ENCODE measurements at regions not wholly inside any gene's neighbourhood (a gene's known extent, or its start where the extent isn't known, plus 50 kb on each side); places are given as distances from the start of the nearest gene placed in this dataset.

- no CpG with 5 or more reads among the region's 2 CpGs for WGBS (ENCODE audit: insufficient coverage)
These were observed 771.0 kb downstream of the EFNB2 start for GRCh38 chr13:105764486-105764885.

GRCh38 chr13:105763851-105764250, 771.6 kb downstream of the EFNB2 start:
- Histone ChIP-seq H3K4me3 (ENCODE audit: low read depth, low read length) (no peak overlapping the region), H3K27ac (ENCODE audit: low read depth, low read length) (no peak overlapping the region), H3K36me3 (ENCODE audit: control insufficient read depth, insufficient read depth, low read length) (no peaks in the 10 kb centered on the region), H3K27me3 (ENCODE audit: control insufficient read depth, insufficient read depth, low read length) (no peaks in the 10 kb centered on the region), H3K4me1 (ENCODE audit: control insufficient read depth, insufficient read depth, low read length) (no peaks in the 10 kb centered on the region), H3K9me3 (ENCODE audit: control insufficient read depth, insufficient read depth, low read length) (no peaks in the 10 kb centered on the region)
- no peak for DNase-seq (ENCODE audit: low read depth in 4 of 6, low spot score in 6 of 6)
- 89% methylated on average over 1 of the region's 2 CpGs for WGBS (ENCODE audit: insufficient coverage)

More at GRCh38 chr13:105764486-105764885, 771.0 kb downstream of the EFNB2 start:
- DNase-seq (ENCODE audit: low read depth in 4 of 6, low spot score in 6 of 6) = no peak
- no peak overlapping the region for H3K4me3 ChIP-seq (ENCODE audit: low read depth, low read length)
- H3K27me3 ChIP-seq (ENCODE audit: control insufficient read depth, insufficient read depth, low read length) = no peaks in the 10 kb centered on the region
- H3K36me3 ChIP-seq (ENCODE audit: control insufficient read depth, insufficient read depth, low read length) = no peaks in the 10 kb centered on the region
- no peaks in the 10 kb centered on the region for H3K4me1 ChIP-seq (ENCODE audit: control insufficient read depth, insufficient read depth, low read length)
- no peak overlapping the region for H3K27ac ChIP-seq (ENCODE audit: low read depth, low read length)
- no peaks in the 10 kb centered on the region for H3K9me3 ChIP-seq (ENCODE audit: control insufficient read depth, insufficient read depth, low read length)

- no peak overlapping the region for H3K4me3 ChIP-seq (ENCODE audit: low read depth, low read length)
- no peak overlapping the region for H3K27ac ChIP-seq (ENCODE audit: low read depth, low read length)
- H3K9me3 ChIP-seq (ENCODE audit: control insufficient read depth, insufficient read depth, low read length) = no peaks in the 10 kb centered on the region
- H3K4me1 ChIP-seq (ENCODE audit: control insufficient read depth, insufficient read depth, low read length) = no peaks in the 10 kb centered on the region
- H3K36me3 ChIP-seq (ENCODE audit: control insufficient read depth, insufficient read depth, low read length) = no peaks in the 10 kb centered on the region
- H3K27me3 ChIP-seq (ENCODE audit: control insufficient read depth, insufficient read depth, low read length) = no peaks in the 10 kb centered on the region
- 94% methylated on average over 2 of the region's 4 CpGs for WGBS (ENCODE audit: insufficient coverage)
- no peak for DNase-seq (ENCODE audit: low read depth in 4 of 6, low spot score in 6 of 6)
These were observed 773.4 kb downstream of the EFNB2 start for GRCh38 chr13:105762096-105762495.

GRCh38 chr13:105758918-105759860, 776.3 kb downstream of the EFNB2 start:
- Histone ChIP-seq H3K4me3 (ENCODE audit: low read depth, low read length) (no peak overlapping the region), H3K27ac (ENCODE audit: low read depth, low read length) (no peak overlapping the region), H3K27me3 (ENCODE audit: control insufficient read depth, insufficient read depth, low read length) (no peaks in the 10 kb centered on the region), H3K36me3 (ENCODE audit: control insufficient read depth, insufficient read depth, low read length) (no peaks in the 10 kb centered on the region), H3K4me1 (ENCODE audit: control insufficient read depth, insufficient read depth, low read length) (no peaks in the 10 kb centered on the region), H3K9me3 (ENCODE audit: control insufficient read depth, insufficient read depth, low read length) (no peaks in the 10 kb centered on the region)
- DNase-seq (ENCODE audit: low read depth in 4 of 6, low spot score in 6 of 6) = peak in 2 of 6 donors; percentile 20 to 60
- WGBS (ENCODE audit: insufficient coverage) = 70% methylated on average over 3 of the region's 6 CpGs

- no peaks in the 10 kb centered on the region for H3K4me1 ChIP-seq (ENCODE audit: control insufficient read depth, insufficient read depth, low read length)
- no peak for DNase-seq (ENCODE audit: low read depth in 4 of 6, low spot score in 6 of 6)
- H3K9me3 ChIP-seq (ENCODE audit: control insufficient read depth, insufficient read depth, low read length) = no peaks in the 10 kb centered on the region
- WGBS (ENCODE audit: insufficient coverage) = 46% methylated on average over 4 of the region's 6 CpGs
- no peak overlapping the region for H3K4me3 ChIP-seq (ENCODE audit: low read depth, low read length)
- H3K36me3 ChIP-seq (ENCODE audit: control insufficient read depth, insufficient read depth, low read length) = no peaks in the 10 kb centered on the region
- H3K27ac ChIP-seq (ENCODE audit: low read depth, low read length) = no peak overlapping the region
- H3K27me3 ChIP-seq (ENCODE audit: control insufficient read depth, insufficient read depth, low read length) = no peaks in the 10 kb centered on the region
These were observed 794.7 kb downstream of the EFNB2 start for GRCh38 chr13:105740739-105741138.

GRCh38 chr13:105737688-105738087, 797.8 kb downstream of the EFNB2 start:
- Histone ChIP-seq H3K4me3 (ENCODE audit: low read depth, low read length) (no peak overlapping the region), H3K27me3 (ENCODE audit: control insufficient read depth, insufficient read depth, low read length) (no peaks in the 10 kb centered on the region), H3K4me1 (ENCODE audit: control insufficient read depth, insufficient read depth, low read length) (no peaks in the 10 kb centered on the region), H3K27ac (ENCODE audit: low read depth, low read length) (no peak overlapping the region), H3K9me3 (ENCODE audit: control insufficient read depth, insufficient read depth, low read length) (no peaks in the 10 kb centered on the region), H3K36me3 (ENCODE audit: control insufficient read depth, insufficient read depth, low read length) (no peaks in the 10 kb centered on the region)
- no CpG with 5 or more reads among the region's 1 CpG for WGBS (ENCODE audit: insufficient coverage)
- DNase-seq (ENCODE audit: low read depth in 4 of 6, low spot score in 6 of 6) = no peak

- Histone ChIP-seq H3K4me3 (ENCODE audit: low read depth, low read length) (no peak overlapping the region), H3K36me3 (ENCODE audit: control insufficient read depth, insufficient read depth, low read length) (no peaks in the 10 kb centered on the region), H3K27me3 (ENCODE audit: control insufficient read depth, insufficient read depth, low read length) (no peaks in the 10 kb centered on the region), H3K4me1 (ENCODE audit: control insufficient read depth, insufficient read depth, low read length) (no peaks in the 10 kb centered on the region), H3K27ac (ENCODE audit: low read depth, low read length) (no peak overlapping the region), H3K9me3 (ENCODE audit: control insufficient read depth, insufficient read depth, low read length) (no peaks in the 10 kb centered on the region)
- WGBS (ENCODE audit: insufficient coverage) = 17% methylated on average over 1 of the region's 1 CpG
- no peak for DNase-seq (ENCODE audit: low read depth in 4 of 6, low spot score in 6 of 6)
These were observed 800.2 kb downstream of the EFNB2 start for GRCh38 chr13:105735281-105735680.

GRCh38 chr13:105732806-105733529, 802.5 kb downstream of the EFNB2 start:
- H3K36me3 ChIP-seq (ENCODE audit: control insufficient read depth, insufficient read depth, low read length) = no peaks in the 10 kb centered on the region

GRCh38 chr13:105725887-105726286, 809.6 kb downstream of the EFNB2 start:
- DNase-seq (ENCODE audit: low read depth in 4 of 6, low spot score in 6 of 6) = no peak
- WGBS (ENCODE audit: insufficient coverage) = 100% methylated on average over 2 of the region's 8 CpGs
- Histone ChIP-seq H3K4me1 (ENCODE audit: control insufficient read depth, insufficient read depth, low read length) (no peaks in the 10 kb centered on the region), H3K27me3 (ENCODE audit: control insufficient read depth, insufficient read depth, low read length) (no peaks in the 10 kb centered on the region), H3K4me3 (ENCODE audit: low read depth, low read length) (no peak overlapping the region), H3K36me3 (ENCODE audit: control insufficient read depth, insufficient read depth, low read length) (no peaks in the 10 kb centered on the region), H3K27ac (ENCODE audit: low read depth, low read length) (no peak overlapping the region), H3K9me3 (ENCODE audit: control insufficient read depth, insufficient read depth, low read length) (peaks cover 1% of the 10 kb centered on the region)

More at GRCh38 chr13:105732806-105733529, 802.5 kb downstream of the EFNB2 start:
- H3K4me3 ChIP-seq (ENCODE audit: low read depth, low read length) = no peak overlapping the region
- 100% methylated on average over 1 of the region's 5 CpGs for whole genome bisulfite sequencing (ENCODE audit: insufficient coverage)
- peak in 1 of 6 donors; percentile 86 for DNase-seq (ENCODE audit: low read depth in 4 of 6, low spot score in 6 of 6)
- no peaks in the 10 kb centered on the region for H3K27me3 ChIP-seq (ENCODE audit: control insufficient read depth, insufficient read depth, low read length)
- H3K27ac ChIP-seq (ENCODE audit: low read depth, low read length) = no peak overlapping the region
- peaks cover 1% of the 10 kb centered on the region for H3K9me3 ChIP-seq (ENCODE audit: control insufficient read depth, insufficient read depth, low read length)
- H3K4me1 ChIP-seq (ENCODE audit: control insufficient read depth, insufficient read depth, low read length) = no peaks in the 10 kb centered on the region
